ENCODE measurements at regions not wholly inside any gene's neighbourhood (a gene's known extent, or its start where the extent isn't known, plus 50 kb on each side); places are given as distances from the start of the nearest gene placed in this dataset.
"Not testable (repeated sequence)": the region's sequence is repeated elsewhere in the genome, so short reads cannot be mapped to it uniquely, and the experiment has no call there.

DNA sequence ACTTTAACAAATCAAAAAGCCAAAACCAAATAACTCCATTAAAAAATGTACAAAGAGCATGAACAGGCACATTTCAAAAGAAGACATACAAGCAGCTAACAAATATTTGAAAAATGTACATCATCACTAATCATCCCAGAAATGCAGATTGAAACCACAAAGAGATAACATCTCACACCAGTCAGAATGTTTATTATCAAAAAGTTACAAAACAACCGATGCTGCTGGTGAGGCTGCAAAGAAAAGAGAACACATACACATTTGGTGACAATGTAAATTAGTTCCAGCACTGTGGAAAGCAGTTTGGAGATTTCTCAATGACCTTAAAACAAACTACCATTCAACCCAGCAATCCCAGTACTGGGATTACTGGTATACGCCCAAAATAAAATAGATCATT is 756.0 kb upstream of the PCDH20 start:
- Mint-ChIP-seq H3K4me1 (no peaks in the 10 kb centered on the region), H3K4me3 (no peak overlapping the region), H3K27me3 (no peaks in the 10 kb centered on the region), H3K36me3 (no peaks in the 10 kb centered on the region), H3K9me3 (peaks cover 1 to 4% of the 10 kb centered on the region in 2 donors), H3K27ac (no peak overlapping the region)
- no peak for ATAC-seq (replicated peaks)
- DNase-seq: no peak

GRCh38 chr13:62168891-62169290 is 753.2 kb upstream of the PCDH20 start:
- Mint-ChIP-seq H3K36me3 (no peaks in the 10 kb centered on the region), H3K9me3 (peaks cover 0 to 4% of the 10 kb centered on the region in 2 donors), H3K27me3 (no peaks in the 10 kb centered on the region), H3K27ac (no peak overlapping the region), H3K4me3 (no peak overlapping the region), H3K4me1 (no peaks in the 10 kb centered on the region)
- DNase-seq (no peak), ATAC-seq (replicated peaks) (no peak)

GRCh38 chr13:62167650-62168172 is 752.1 kb upstream of the PCDH20 start:
- no peak overlapping the region for H3K4me3 Mint-ChIP-seq
- no peaks in the 10 kb centered on the region for H3K27me3 Mint-ChIP-seq
- H3K36me3 Mint-ChIP-seq: no peaks in the 10 kb centered on the region
- ATAC-seq (replicated peaks) (no peak), DNase-seq (no peak)
- no peaks in the 10 kb centered on the region for H3K4me1 Mint-ChIP-seq
- no peak overlapping the region for H3K27ac Mint-ChIP-seq
- peaks cover 0 to 4% of the 10 kb centered on the region in 2 donors for H3K9me3 Mint-ChIP-seq

- no peaks in the 10 kb centered on the region for H3K36me3 Mint-ChIP-seq
- no peaks in the 10 kb centered on the region for H3K27me3 Mint-ChIP-seq
- H3K9me3 Mint-ChIP-seq: peaks cover 0 to 3% of the 10 kb centered on the region in 2 donors
- no peaks in the 10 kb centered on the region for H3K4me1 Mint-ChIP-seq
- ATAC-seq (replicated peaks) (no peak), DNase-seq (no peak)
- no peak overlapping the region for H3K27ac Mint-ChIP-seq
- no peak overlapping the region for H3K4me3 Mint-ChIP-seq
Observed at GRCh38 chr13:62162860-62163259, 747.2 kb upstream of the PCDH20 start.

DNA sequence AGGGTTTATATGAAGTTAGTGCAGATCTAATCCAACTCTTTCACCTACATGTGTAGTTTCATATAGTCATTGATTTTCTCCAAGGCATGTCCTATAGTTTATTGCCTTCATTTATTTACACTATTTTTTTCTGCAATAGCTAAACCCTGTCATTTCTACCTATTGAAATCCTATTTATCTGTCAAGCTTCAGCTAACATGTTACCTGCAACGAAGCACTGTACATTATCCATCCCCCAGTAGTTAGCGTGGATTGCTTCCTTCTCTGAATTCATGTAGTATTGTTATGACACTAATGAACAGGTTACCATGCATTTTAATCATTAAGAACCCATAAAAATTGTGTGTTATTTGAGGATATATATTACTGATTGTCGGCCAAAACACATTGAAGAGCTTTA is 742.9 kb upstream of the PCDH20 start:
- no peak overlapping the region for H3K4me3 Mint-ChIP-seq
- no peaks in the 10 kb centered on the region for H3K27me3 Mint-ChIP-seq
- no peaks in the 10 kb centered on the region for H3K4me1 Mint-ChIP-seq
- H3K27ac Mint-ChIP-seq: no peak overlapping the region
- no peaks in the 10 kb centered on the region for H3K36me3 Mint-ChIP-seq
- peaks cover 7 to 18% of the 10 kb centered on the region in 2 donors for H3K9me3 Mint-ChIP-seq
- ATAC-seq (replicated peaks): no peak
- no peak for DNase-seq

- peaks cover 7 to 18% of the 10 kb centered on the region in 2 donors for H3K9me3 Mint-ChIP-seq
- H3K4me3 Mint-ChIP-seq; H3K27me3 Mint-ChIP-seq; ATAC-seq (replicated peaks); DNase-seq; H3K4me1 Mint-ChIP-seq; H3K36me3 Mint-ChIP-seq; H3K27ac Mint-ChIP-seq: not testable (repeated sequence)
Observed at GRCh38 chr13:62151724-62152123, 736.1 kb upstream of the PCDH20 start.

DNA sequence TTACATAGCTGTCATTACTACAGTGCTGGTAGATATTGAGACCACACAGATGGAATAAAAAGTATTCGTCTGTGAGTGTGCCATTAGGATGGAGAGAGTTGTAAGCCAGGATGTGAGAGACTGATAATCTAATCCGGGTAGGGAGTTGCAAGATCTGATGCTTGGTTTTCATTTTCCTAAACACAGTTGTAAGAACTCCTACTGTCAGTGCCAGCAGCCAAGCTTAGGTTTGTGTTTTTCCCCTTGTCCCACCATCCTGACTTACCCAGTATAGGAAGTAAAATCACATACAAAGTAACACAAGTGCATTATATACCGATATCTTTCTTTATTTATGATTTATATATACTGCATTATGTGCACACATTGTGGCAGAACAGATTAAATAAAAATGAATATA is 726.4 kb upstream of the PCDH20 start:
- H3K27ac Mint-ChIP-seq: no peak overlapping the region
- DNase-seq: no peak
- no peaks in the 10 kb centered on the region for H3K36me3 Mint-ChIP-seq
- peaks cover 9 to 11% of the 10 kb centered on the region in 2 donors for H3K9me3 Mint-ChIP-seq
- no peaks in the 10 kb centered on the region for H3K27me3 Mint-ChIP-seq
- H3K4me3 Mint-ChIP-seq: no peak overlapping the region
- H3K4me1 Mint-ChIP-seq: no peaks in the 10 kb centered on the region
- no peak for ATAC-seq (replicated peaks)

DNA sequence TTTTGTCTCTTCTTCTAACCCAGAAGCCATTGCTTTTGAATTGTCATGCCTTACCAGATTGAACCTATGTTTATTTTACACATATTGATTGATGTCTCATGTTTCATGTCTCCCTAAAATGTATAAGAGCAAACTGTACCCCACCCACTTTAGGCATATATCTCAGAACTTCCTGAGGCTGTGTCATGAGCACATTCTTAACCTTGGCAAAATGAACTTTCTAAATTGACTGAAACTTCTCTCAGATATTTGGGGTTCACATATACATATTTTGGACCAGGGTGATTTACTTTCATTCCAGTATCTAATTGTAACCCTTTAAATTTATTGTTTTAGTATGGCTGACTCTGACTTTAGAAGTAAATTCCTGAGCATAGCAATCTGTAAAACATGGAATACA is 723.9 kb upstream of the PCDH20 start:
- no peak for DNase-seq
- Mint-ChIP-seq H3K36me3 (no peaks in the 10 kb centered on the region), H3K27me3 (no peaks in the 10 kb centered on the region), H3K4me1 (no peaks in the 10 kb centered on the region), H3K4me3 (no peak overlapping the region), H3K9me3 (peaks cover 3 to 8% of the 10 kb centered on the region in 2 donors), H3K27ac (no peak overlapping the region)
- ATAC-seq (replicated peaks): no peak

DNA sequence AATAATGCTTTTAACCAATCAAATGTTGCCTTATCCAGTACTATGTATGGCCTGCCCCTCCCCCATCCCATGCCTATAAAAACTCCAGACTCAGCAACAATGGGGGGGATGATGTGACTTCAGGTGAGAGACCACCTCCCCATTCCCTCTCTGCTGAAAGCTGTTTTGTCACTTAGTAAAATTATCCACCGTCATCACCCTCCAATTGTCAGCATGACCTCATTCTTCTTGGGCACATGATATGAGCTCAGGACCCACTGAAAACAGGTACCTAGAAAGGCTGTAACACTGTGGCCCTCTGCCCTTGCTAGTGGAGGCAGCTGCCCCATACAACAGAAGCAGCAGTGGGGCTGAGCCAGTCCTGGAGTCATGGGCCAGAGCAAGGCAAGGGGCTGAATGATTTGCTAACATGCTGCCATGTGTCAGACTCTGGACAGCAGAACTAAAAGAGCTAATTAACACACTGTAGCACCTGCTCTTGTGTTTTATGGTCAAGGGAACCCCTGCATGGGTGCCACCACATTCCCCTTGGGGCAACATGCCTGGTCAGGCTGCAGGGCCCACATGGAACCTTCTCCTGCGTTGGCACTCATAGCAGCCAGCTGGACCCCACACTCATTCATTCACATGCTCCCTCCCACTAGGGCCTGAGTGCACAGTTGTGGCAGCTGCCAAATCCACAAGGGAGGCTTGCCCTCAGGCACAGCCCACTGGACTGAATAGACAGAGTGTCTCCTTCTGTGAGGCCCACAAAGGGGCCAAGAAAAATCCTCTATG is 722.2 kb upstream of the PCDH20 start:
- no peaks in the 10 kb centered on the region for H3K27me3 Mint-ChIP-seq
- no peaks in the 10 kb centered on the region for H3K36me3 Mint-ChIP-seq
- H3K27ac Mint-ChIP-seq: no peak overlapping the region
- H3K4me1 Mint-ChIP-seq: no peaks in the 10 kb centered on the region
- ATAC-seq (replicated peaks) (peak in 1 of 2 donors; percentile 19), DNase-seq (no peak)
- no peak overlapping the region for H3K4me3 Mint-ChIP-seq
- peaks cover 0 to 7% of the 10 kb centered on the region in 2 donors for H3K9me3 Mint-ChIP-seq

DNA sequence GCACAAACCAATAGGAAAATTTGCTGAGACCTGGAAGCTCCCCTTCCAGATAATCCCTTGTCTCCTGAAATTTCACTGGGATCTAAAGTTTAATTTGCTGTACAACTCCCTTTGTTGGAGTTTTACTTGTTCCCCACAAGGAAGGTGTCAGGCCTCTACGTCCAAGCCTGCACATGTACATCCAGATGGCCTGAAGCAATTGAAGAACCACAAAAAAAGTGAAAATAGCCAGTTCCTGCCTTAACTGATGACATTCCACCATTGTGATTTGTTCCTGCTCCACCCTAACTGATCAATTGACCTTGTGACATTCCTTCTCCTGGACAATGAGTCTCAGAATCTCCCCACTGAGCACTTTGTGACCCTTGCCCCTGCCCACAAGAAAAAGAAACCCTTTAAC is 716.0 kb upstream of the PCDH20 start:
- no peak for ATAC-seq (replicated peaks)

DNA sequence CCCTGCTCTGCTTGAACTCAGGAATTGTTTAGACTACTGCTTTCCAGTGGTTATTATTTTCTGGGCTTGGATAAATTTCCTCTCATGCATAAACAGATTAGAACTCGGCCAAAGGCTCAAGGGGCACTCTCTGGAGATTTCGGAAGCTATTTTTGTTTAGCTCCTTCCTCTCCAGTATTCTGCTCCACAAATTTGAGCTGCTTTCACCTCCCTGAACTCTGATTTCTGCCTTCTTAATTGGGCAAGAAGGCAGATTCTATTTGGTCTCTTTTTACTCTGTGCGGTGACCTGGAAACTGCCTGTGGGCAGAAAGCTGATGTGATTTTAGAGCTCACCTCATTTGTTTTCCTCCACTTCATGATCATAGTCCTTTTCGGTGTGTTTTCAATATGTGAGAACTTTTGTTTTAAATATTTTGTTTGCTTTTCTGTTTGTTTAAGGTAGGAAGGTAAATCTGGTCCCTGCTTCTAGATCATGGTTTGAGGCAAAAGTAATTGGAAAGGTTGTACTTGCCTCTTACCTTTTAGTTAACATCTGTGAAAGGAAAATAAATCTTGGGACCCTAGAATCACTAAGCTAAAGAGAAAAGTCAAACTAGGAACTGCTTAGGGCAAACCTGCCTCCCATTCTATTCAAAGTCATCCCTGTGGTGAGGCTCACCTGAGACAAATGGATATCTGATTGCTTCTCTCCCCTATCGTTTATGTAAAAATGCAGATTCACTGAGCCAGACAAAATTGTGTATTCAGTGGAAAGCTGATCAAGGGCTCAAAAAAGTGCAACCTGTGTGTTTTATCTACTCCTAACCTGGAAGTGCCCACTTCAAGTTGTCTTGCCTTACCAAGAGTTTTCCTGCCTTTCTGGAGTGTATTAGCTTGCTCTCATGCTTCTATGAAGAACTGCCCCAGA is 714.7 kb upstream of the PCDH20 start:
- H3K4me1 Mint-ChIP-seq: no peaks in the 10 kb centered on the region
- DNase-seq: no peak
- no peaks in the 10 kb centered on the region for H3K36me3 Mint-ChIP-seq
- no peaks in the 10 kb centered on the region for H3K27me3 Mint-ChIP-seq
- no peak overlapping the region for H3K4me3 Mint-ChIP-seq
- peaks cover 0 to 3% of the 10 kb centered on the region in 2 donors for H3K9me3 Mint-ChIP-seq
- ATAC-seq (replicated peaks): no peak
- no peak overlapping the region for H3K27ac Mint-ChIP-seq

More for the DNA sequence above, 716.0 kb upstream of the PCDH20 start:
- Mint-ChIP-seq H3K4me1 (no peaks in the 10 kb centered on the region), H3K9me3 (peaks cover 0 to 3% of the 10 kb centered on the region in 2 donors), H3K27ac (no peak overlapping the region), H3K4me3 (no peak overlapping the region), H3K36me3 (no peaks in the 10 kb centered on the region), H3K27me3 (no peaks in the 10 kb centered on the region)
- no peak for DNase-seq

DNA sequence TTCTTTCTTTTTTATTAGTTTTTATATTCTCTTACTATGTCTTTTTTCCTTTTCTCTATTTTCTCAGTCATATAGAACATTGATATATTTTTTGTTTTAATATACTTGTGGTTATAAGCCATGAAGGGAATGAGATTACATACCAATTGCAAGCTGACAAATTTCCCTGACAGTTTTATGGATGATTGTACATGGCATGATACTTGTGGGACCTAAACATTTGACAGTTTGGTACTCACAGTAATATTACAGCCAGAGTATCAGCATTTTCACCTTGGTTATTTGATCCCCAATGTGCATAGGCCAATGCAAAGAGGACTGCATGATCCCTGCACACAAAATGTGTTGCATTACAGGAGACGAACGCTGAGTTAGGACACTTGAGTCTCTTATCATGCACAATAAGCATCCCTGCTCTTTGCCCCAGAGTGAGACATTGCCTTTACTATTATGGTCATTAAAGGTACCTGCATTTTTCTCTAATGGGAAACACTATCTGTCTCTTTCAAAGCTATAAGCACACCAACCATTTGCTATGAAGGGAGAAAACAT is 713.4 kb upstream of the PCDH20 start:
- no peaks in the 10 kb centered on the region for H3K36me3 Mint-ChIP-seq
- no peak overlapping the region for H3K27ac Mint-ChIP-seq
- H3K4me3 Mint-ChIP-seq: no peak overlapping the region
- H3K27me3 Mint-ChIP-seq: no peaks in the 10 kb centered on the region
- no peak for DNase-seq
- H3K4me1 Mint-ChIP-seq: no peaks in the 10 kb centered on the region
- peaks cover 0 to 3% of the 10 kb centered on the region in 2 donors for H3K9me3 Mint-ChIP-seq
- no peak for ATAC-seq (replicated peaks)

DNA sequence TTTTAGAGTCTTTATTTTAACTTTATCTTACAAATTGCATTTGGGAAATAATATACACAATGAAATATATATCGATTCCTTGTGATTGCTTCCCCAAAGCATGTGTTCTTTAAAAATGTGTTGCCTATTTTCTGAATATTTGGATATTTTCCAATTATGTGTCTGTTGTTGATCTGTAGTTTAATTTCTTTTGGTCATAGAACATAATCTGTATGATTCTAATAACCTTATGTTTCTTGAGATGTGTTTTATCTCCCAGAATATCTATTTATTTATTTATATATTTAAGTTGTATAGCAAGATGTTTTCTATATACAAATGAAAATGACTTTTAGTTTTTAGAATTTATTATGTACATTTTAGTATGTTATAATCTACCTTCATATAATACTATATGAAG is 710.8 kb upstream of the PCDH20 start:
- no peaks in the 10 kb centered on the region for H3K9me3 Mint-ChIP-seq
- no peak for ATAC-seq (replicated peaks)
- H3K36me3 Mint-ChIP-seq: no peaks in the 10 kb centered on the region
- no peaks in the 10 kb centered on the region for H3K4me1 Mint-ChIP-seq
- H3K27ac Mint-ChIP-seq: no peak overlapping the region
- no peak overlapping the region for H3K4me3 Mint-ChIP-seq
- no peak for DNase-seq
- no peaks in the 10 kb centered on the region for H3K27me3 Mint-ChIP-seq

DNA sequence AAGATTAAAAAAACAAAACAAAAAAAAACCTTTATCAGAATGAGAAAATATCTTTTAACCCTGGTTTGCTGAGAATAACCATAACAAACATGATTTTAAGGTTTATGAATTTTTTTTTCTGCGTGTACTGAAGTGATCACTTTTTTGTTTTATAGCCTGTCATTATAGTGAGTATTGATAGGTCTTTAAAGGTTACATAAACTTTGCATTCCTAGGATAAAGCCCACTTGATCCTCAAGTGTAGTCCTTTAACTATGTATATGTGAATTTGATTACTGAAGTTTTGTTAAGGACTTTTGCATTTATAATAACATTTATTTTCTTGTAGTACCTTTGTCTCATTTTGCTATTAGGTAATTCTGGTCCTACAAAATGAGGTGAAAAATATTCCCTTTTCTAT is 709.8 kb upstream of the PCDH20 start:
- Mint-ChIP-seq H3K9me3 (no peaks in the 10 kb centered on the region), H3K4me3 (no peak overlapping the region), H3K27me3 (no peaks in the 10 kb centered on the region), H3K36me3 (no peaks in the 10 kb centered on the region), H3K27ac (no peak overlapping the region), H3K4me1 (no peaks in the 10 kb centered on the region)
- no peak for ATAC-seq (replicated peaks)
- DNase-seq: no peak
